DMS53 (cell line): ENCODE measurements at regions not wholly inside any gene's neighbourhood (a gene's known extent, or its start where the extent isn't known, plus 50 kb on each side); places are given as distances from the start of the nearest gene placed in this dataset.

Experiments
- DNase-seq: peaks from one replicate; lab custom pipeline; 2025; lab: John Stamatoyannopoulos, UW

- no peak for DNase-seq
These were observed 206.3 kb downstream of the THBS2 start for GRCh38 chr6:169047345-169047744.

- no peak for DNase-seq
These were observed 207.0 kb downstream of the THBS2 start for GRCh38 chr6:169046483-169047192.

GRCh38 chr6:169046021-169046420 is 207.6 kb downstream of the THBS2 start:
- DNase-seq: no peak

DNA sequence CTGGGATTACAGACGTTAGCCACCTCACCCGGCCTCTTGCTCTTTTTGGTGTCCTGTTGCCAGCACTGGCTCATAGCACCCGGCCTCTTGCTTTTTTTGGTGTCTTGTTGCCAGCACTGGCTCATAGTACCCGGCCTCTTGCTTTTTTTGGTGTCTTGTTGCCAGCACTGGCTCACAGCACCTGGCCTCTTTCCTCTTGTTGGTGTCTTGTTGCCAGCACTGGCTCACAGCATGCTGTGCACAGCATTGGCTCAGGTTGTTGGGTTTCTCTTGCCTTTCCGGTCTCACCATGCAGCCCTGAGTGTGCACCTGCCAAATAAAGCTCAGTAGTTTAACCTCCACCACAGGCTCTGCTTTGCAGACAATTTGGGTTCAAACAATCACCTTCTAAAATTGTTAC is 208.2 kb downstream of the THBS2 start:
- no peak for DNase-seq

DNA sequence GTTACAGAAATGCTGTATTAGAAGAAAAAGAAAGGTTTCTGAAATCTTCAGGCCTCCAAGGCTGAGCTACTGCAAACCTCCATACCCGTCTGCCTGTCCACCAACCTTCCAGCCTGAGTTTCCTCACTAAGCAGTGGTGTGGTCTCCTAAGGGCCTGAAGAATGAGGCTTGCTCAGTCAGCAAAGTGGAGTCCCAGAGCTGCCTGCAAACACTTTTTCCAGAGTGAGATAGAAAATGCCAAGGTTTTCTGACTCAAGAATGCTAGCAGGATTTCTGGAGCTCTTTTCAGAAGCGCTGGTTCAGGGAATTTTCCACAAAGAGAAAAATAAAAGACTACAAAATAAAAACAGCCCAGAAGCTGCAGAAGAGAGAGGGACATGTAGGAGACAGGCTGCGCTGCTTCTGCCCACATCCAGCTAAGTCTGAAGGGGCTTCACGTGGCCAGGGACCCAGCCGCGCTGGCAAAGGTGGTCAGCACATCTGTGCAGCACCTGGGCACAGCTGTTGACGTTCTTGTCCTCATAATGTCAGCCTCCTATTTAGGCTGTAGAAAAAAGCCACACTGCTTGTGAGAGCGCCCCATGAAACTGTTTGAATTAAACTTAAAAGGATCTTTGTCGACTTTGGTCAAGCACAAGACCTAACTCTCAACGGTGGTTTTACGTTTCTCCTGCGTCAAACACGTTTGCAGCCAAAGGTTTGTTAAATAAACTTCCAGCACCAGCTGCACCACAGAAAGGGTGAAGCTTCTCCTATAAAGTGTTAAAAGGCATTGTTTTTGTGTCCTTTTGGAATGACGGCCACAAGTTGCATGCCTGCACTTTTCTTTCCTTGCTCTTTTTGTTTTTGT is 209.0 kb downstream of the THBS2 start:
- no peak for DNase-seq

GRCh38 chr6:169042061-169042460 is 211.6 kb downstream of the THBS2 start:
- DNase-seq: no peak

- no peak for DNase-seq
These were observed 212.6 kb downstream of the THBS2 start for GRCh38 chr6:169041078-169041477.

DNA sequence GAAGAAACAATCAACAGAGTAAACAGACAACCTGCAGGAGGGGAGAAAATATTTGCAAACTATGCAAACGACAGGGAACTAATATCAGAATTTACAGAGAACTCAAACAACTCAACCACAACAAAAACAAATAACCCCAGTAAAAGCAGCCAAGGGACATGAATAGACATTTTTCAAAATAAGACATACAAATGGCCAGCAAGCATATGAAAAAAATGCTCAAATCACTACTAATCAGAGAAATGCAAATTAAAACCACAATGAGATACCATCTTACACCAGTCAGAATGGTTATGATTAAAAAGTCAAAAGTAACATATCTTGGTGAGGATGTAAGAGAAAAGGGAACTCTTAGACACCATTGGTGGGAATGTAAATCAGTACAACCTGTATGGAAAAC is 215.0 kb downstream of the THBS2 start:
- no peak for DNase-seq

- no peak for DNase-seq
These were observed 218.0 kb downstream of the THBS2 start for GRCh38 chr6:169035385-169036240.

GRCh38 chr6:169034516-169035167 is 219.0 kb downstream of the THBS2 start:
- DNase-seq: no peak

GRCh38 chr6:169029861-169030260 is 223.8 kb downstream of the THBS2 start:
- DNase-seq: no peak

GRCh38 chr6:169028343-169028742 is 225.3 kb downstream of the THBS2 start:
- no peak for DNase-seq

GRCh38 chr6:169026175-169026574 is 227.5 kb downstream of the THBS2 start:
- DNase-seq: no peak

- no peak for DNase-seq
These were observed 229.5 kb downstream of the THBS2 start for GRCh38 chr6:169024047-169024660.

DNA sequence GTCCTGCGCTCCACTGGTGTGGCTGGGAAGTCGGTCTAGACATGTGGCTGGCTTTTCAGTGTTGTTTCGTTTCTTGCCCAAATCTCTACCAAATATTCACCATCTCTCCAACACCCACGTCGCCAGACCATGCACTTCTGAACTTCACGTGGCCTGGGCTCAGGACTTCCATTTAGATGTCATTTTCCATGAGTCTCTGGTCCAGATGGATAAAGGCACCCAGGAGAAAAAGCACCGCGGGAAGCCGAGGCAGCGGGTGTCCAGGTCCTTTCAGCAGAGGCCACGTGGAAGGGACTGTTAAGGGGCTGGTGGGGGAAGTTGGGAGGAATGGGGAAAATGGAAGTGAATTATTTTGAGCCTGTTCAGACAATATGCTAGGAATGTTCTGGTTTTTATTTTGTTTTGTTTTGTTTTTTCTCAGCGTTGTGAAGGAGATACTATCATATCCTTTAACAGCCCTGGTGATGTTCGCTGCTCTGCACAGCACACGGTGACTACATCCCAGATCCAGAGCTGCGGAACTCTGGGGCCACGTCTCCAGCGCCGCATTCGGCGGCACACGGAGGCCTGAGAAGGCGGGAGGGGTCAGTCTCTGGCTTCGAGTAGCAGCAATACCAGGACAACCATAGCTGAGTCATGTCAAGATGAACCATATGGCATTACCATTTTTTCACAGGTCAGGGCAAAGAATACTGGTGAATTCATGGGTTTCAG is 230.3 kb downstream of the THBS2 start:
- no peak for DNase-seq

GRCh38 chr6:169022079-169022478 is 231.6 kb downstream of the THBS2 start:
- DNase-seq: no peak

GRCh38 chr6:169020821-169021220 is 232.8 kb downstream of the THBS2 start:
- DNase-seq: no peak

DNA sequence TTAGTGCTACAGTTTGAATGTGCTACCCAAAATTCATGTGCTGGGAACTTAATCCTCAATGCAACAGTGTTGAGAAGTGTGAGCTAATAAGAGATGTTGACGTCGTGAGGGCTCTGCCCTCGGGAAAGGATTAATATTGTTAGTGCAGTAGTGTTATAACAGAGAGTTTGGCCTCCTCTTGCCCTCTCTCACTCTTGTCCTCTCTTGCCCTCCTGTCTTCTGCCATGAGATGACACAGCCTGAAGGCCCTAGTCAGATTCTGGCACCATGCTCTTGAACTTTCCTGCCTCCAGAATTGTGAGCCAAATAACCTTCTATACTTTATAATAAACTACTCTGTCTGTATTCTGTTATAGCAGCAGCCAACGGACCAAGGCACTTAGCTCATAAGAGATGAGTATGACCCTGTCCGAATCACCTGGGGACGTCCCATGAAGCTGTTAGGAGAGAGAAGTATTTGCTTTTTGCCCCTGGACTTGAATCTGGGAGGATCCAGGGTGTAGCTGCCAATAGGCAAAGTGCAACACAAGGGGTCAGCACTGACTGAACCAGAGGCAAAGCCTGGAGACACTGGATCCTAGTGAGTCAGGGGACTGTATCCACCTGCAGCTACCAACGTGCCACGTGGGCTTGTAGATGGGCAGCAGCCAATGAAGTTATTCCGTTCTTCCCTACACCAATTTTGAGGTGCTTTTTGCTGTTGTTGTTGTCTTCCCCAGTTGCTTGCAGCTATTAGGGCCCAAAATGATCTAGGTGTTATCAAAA is 233.7 kb downstream of the THBS2 start:
- peak; percentile 10 for DNase-seq

GRCh38 chr6:169019111-169019510 is 234.5 kb downstream of the THBS2 start:
- DNase-seq: no peak

DNA sequence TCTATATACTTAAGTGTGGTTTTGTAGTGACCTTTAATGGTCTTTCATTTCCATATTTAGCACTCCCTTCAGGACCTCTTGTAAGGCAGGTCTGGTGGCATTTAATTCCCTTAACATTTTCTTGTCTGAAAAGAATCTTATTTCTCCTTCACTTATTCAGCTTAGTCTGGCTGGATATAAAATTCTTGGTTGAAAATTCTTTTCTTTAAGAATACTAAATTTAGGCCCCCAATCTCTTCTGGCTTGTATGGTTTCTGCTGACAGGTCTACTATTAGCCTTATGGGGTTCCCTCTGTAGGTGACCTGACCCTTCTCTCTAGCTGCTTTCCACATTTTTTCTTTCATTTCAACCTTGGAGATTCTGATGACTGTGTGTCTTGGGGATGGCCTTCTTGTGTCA is 236.9 kb downstream of the THBS2 start:
- no peak for DNase-seq
